ENCODE measurements at regions not wholly inside any gene's neighbourhood (a gene's known extent, or its start where the extent isn't known, plus 50 kb on each side); places are given as distances from the start of the nearest gene placed in this dataset.

- Histone ChIP-seq H3K4me1 (ENCODE audit: control insufficient read depth in 1 of 2, insufficient read depth in 2 of 2, low read length in 2 of 2) (no peaks in the 10 kb centered on the region), H3K4me3 (replicated peaks in 1 of 3; ENCODE audit: low read depth in 2 of 3, low read length in 3 of 3) (no peak overlapping the region), H3K9me3 (replicated peaks in 1 of 2; ENCODE audit: control insufficient read depth in 1 of 2, insufficient read depth in 1 of 2, low read length in 2 of 2) (no peaks in the 10 kb centered on the region), H3K27me3 (ENCODE audit: control insufficient read depth in 2 of 2, insufficient read depth in 2 of 2, low read length in 2 of 2) (no peaks in the 10 kb centered on the region), H4K20me1 (ENCODE audit: insufficient read depth, low read length) (no peaks in the 10 kb centered on the region), H3K4me2 (replicated peaks; ENCODE audit: extremely low read depth, low read length, poor library complexity, severe bottlenecking) (no peak overlapping the region), H2AFZ (ENCODE audit: insufficient read depth, low read depth, low read length, poor library complexity, severe bottlenecking) (no peak overlapping the region), H3K79me2 (ENCODE audit: insufficient read depth, low read length) (no peaks in the 10 kb centered on the region), H3K27ac (ENCODE audit: low read depth in 1 of 2, low read length in 2 of 2) (no peak overlapping the region), H3K9ac (ENCODE audit: insufficient read depth, low read length, poor library complexity, severe bottlenecking) (no peak overlapping the region), H3K36me3 (replicated peaks in 1 of 2; ENCODE audit: control insufficient read depth in 1 of 2, insufficient read depth in 2 of 2, low read length in 2 of 2) (no peaks in the 10 kb centered on the region)
- no peak for DNase-seq
- Mint-ChIP-seq H3K36me3 (no peaks in the 10 kb centered on the region), H3K4me3 (no peak overlapping the region), H3K4me1 (no peaks in the 10 kb centered on the region), H3K27ac (no peak overlapping the region), H3K9me3 (peaks cover 0 to 4% (median 2%) of the 10 kb centered on the region in 7 donors), H3K27me3 (ENCODE audit: low read depth in 3 of 3) (peaks cover 0 to 2% (median 1%) of the 10 kb centered on the region in 3 donors)
- TF ChIP-seq, protein P1, sequence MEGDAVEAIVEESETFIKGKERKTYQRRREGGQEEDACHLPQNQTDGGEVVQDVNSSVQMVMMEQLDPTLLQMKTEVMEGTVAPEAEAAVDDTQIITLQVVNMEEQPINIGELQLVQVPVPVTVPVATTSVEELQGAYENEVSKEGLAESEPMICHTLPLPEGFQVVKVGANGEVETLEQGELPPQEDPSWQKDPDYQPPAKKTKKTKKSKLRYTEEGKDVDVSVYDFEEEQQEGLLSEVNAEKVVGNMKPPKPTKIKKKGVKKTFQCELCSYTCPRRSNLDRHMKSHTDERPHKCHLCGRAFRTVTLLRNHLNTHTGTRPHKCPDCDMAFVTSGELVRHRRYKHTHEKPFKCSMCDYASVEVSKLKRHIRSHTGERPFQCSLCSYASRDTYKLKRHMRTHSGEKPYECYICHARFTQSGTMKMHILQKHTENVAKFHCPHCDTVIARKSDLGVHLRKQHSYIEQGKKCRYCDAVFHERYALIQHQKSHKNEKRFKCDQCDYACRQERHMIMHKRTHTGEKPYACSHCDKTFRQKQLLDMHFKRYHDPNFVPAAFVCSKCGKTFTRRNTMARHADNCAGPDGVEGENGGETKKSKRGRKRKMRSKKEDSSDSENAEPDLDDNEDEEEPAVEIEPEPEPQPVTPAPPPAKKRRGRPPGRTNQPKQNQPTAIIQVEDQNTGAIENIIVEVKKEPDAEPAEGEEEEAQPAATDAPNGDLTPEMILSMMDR (IDR thresholded peaks at IDR 0.05) = no peak
- 93% methylated on average over 6 of the region's 7 CpGs for WGBS (ENCODE audit: insufficient coverage)
- intact Hi-C loops (cut with micrococcal nuclease) = no loop called here
Measured at GRCh38 chr11:112885744-112886433, 75.3 kb upstream of the NCAM1 start.

GRCh38 chr11:112886434-112887370 lies 74.5 kb upstream of the NCAM1 start:
- H3K36me3 ChIP-seq (replicated peaks in 1 of 2; ENCODE audit: control insufficient read depth in 1 of 2, insufficient read depth in 2 of 2, low read length in 2 of 2) = no peaks in the 10 kb centered on the region

More at GRCh38 chr11:112886434-112887370, 74.5 kb upstream of the NCAM1 start:
- H2AFZ ChIP-seq (ENCODE audit: insufficient read depth, low read depth, low read length, poor library complexity, severe bottlenecking) = no peak overlapping the region
- H3K4me1 ChIP-seq (ENCODE audit: control insufficient read depth in 1 of 2, insufficient read depth in 2 of 2, low read length in 2 of 2) = no peaks in the 10 kb centered on the region
- no peaks in the 10 kb centered on the region for H4K20me1 ChIP-seq (ENCODE audit: insufficient read depth, low read length)
- intact Hi-C loops (cut with micrococcal nuclease) = no loop called here
- WGBS (ENCODE audit: insufficient coverage) = 100% methylated on average over 4 of the region's 7 CpGs
- no peaks in the 10 kb centered on the region for H3K9me3 ChIP-seq (replicated peaks in 1 of 2; ENCODE audit: control insufficient read depth in 1 of 2, insufficient read depth in 1 of 2, low read length in 2 of 2)
- no peak overlapping the region for H3K27ac ChIP-seq (ENCODE audit: low read depth in 1 of 2, low read length in 2 of 2)
- no peak overlapping the region for H3K4me3 ChIP-seq (replicated peaks in 1 of 3; ENCODE audit: low read depth in 2 of 3, low read length in 3 of 3)
- no peak overlapping the region for H3K9ac ChIP-seq (ENCODE audit: insufficient read depth, low read length, poor library complexity, severe bottlenecking)
- no peaks in the 10 kb centered on the region for H3K4me1 Mint-ChIP-seq
- peak overlapping the region in 1 of 7 donors; percentile 2 for H3K27ac Mint-ChIP-seq
- peaks cover 0 to 4% (median 2%) of the 10 kb centered on the region in 7 donors for H3K9me3 Mint-ChIP-seq
- TF ChIP-seq, protein P1 (IDR thresholded peaks at IDR 0.05) = no peak
- H3K79me2 ChIP-seq (ENCODE audit: insufficient read depth, low read length) = no peaks in the 10 kb centered on the region
- peaks cover 0 to 3% of the 10 kb centered on the region in 2 donors for H3K27me3 ChIP-seq (ENCODE audit: control insufficient read depth in 2 of 2, insufficient read depth in 2 of 2, low read length in 2 of 2)
- no peak overlapping the region for H3K4me2 ChIP-seq (replicated peaks; ENCODE audit: extremely low read depth, low read length, poor library complexity, severe bottlenecking)
- H3K36me3 Mint-ChIP-seq = no peaks in the 10 kb centered on the region
- H3K4me3 Mint-ChIP-seq = no peak overlapping the region
- DNase-seq = no peak
- peaks cover under 1 to 3% (median 2%) of the 10 kb centered on the region in 3 donors for H3K27me3 Mint-ChIP-seq (ENCODE audit: low read depth in 3 of 3)
